H9 (cell line): ENCODE measurements at regions not wholly inside any gene's neighbourhood (a gene's known extent, or its start where the extent isn't known, plus 50 kb on each side); places are given as distances from the start of the nearest gene placed in this dataset.

Experiments
- DNase-seq: peaks from one replicate; pipeline ENCODE4 v3.0.0-alpha.2; 2017
- H2AFZ ChIP-seq: one replicate; pipeline ENCODE4 v1.6.1; 2013; ENCODE audit warnings: mild to moderate bottlenecking, low read length, control low read depth, moderate library complexity
- H2AK5ac ChIP-seq: 2 replicates; pipeline ENCODE4 v1.6.1; 2013; ENCODE audit warnings: low read length, control low read depth, mixed read lengths; ENCODE audit not compliant: insufficient read length
- H2BK120ac ChIP-seq: one replicate; pipeline ENCODE4 v1.6.1; 2013; ENCODE audit warnings: low read depth, mild to moderate bottlenecking, low read length, control low read depth, inconsistent platforms; ENCODE audit not compliant: poor library complexity, severe bottlenecking
- H2BK12ac ChIP-seq: 2 replicates; pipeline ENCODE4 v1.6.1; 2013; ENCODE audit warnings: low read length, control low read depth, mixed read lengths, low read depth; ENCODE audit not compliant: insufficient read length
- H2BK15ac ChIP-seq: 2 replicates; pipeline ENCODE4 v1.6.1; 2013; ENCODE audit warnings: low read depth, low read length, control low read depth
- H2BK20ac ChIP-seq: one replicate; pipeline ENCODE4 v1.6.1; 2013; ENCODE audit warnings: low read depth, mild to moderate bottlenecking, low read length, control low read depth, inconsistent platforms; ENCODE audit not compliant: poor library complexity, severe bottlenecking
- H2BK5ac ChIP-seq: 2 replicates; pipeline ENCODE4 v1.6.1; 2013; ENCODE audit warnings: low read length, control low read depth, mixed read lengths; ENCODE audit not compliant: insufficient read length
- H3K14ac ChIP-seq: 2 replicates; pipeline ENCODE4 v1.6.1; 2013; ENCODE audit warnings: low read length, control low read depth; ENCODE audit not compliant: insufficient read depth
- H3K18ac ChIP-seq: 2 replicates; pipeline ENCODE4 v1.6.1; 2013; ENCODE audit warnings: low read depth, mild to moderate bottlenecking, mixed read lengths, low read length, control low read depth; ENCODE audit not compliant: insufficient read length
- H3K23ac ChIP-seq: 2 replicates; pipeline ENCODE4 v1.6.1; 2013; ENCODE audit warnings: low read length, control low read depth, mixed read lengths, low read depth; ENCODE audit not compliant: insufficient read length
- H3K23me2 ChIP-seq: 2 replicates; pipeline ENCODE4 v1.6.1; 2013; ENCODE audit warnings: low read depth, mild to moderate bottlenecking, mixed read lengths, low read length, control low read depth; ENCODE audit not compliant: insufficient read length, poor library complexity, severe bottlenecking
- H3K27ac ChIP-seq: 2 replicates; pipeline ENCODE4 v1.5.1; 2013; ENCODE audit warnings: low read length, control low read depth, mixed read lengths, low read depth; ENCODE audit not compliant: insufficient read length
- H3K27me3 ChIP-seq: 2 replicates; pipeline ENCODE4 v1.6.1; 2013; ENCODE audit warnings: low read length, control low read depth, inconsistent platforms; ENCODE audit not compliant: insufficient read depth
- H3K4ac ChIP-seq: 2 replicates; pipeline ENCODE4 v1.6.1; 2013; ENCODE audit warnings: low read depth, mild to moderate bottlenecking, control low read depth, inconsistent platforms, low read length, moderate library complexity
- H3K4me1 ChIP-seq: 2 replicates; pipeline ENCODE4 v1.6.1; 2013; ENCODE audit warnings: low read length, control low read depth, inconsistent platforms; ENCODE audit not compliant: insufficient read depth
- H3K4me2 ChIP-seq: 2 replicates; pipeline ENCODE4 v1.6.1; 2013; ENCODE audit warnings: low read length, control low read depth, mixed read lengths; ENCODE audit not compliant: insufficient read length, insufficient read depth
- H3K56ac ChIP-seq: 2 replicates; pipeline ENCODE4 v1.6.1; 2013; ENCODE audit warnings: low read depth, mild to moderate bottlenecking, mixed read lengths, low read length, control low read depth; ENCODE audit not compliant: insufficient read length
- H3K79me1 ChIP-seq: 2 replicates; pipeline ENCODE4 v1.6.1; 2013; ENCODE audit warnings: low read depth, mild to moderate bottlenecking, moderate library complexity, low read length, control low read depth, inconsistent platforms; ENCODE audit not compliant: insufficient read depth, poor library complexity, severe bottlenecking
- H3K79me2 ChIP-seq: 2 replicates; pipeline ENCODE4 v1.6.1; 2013; ENCODE audit warnings: low read length, control low read depth, inconsistent platforms; ENCODE audit not compliant: insufficient read depth
- H3K9ac ChIP-seq: 2 replicates; pipeline ENCODE4 v1.6.1; 2013; ENCODE audit warnings: low read length, control low read depth, mixed read lengths; ENCODE audit not compliant: insufficient read length; ENCODE audit errors: extremely low read depth
- H3K9me3 ChIP-seq: one replicate; pipeline ENCODE4 v1.6.1; 2013; ENCODE audit warnings: low read depth, low read length, inconsistent platforms; ENCODE audit not compliant: control insufficient read depth
- H3T11ph ChIP-seq: one replicate; pipeline ENCODE4 v1.6.1; 2013; ENCODE audit warnings: mild to moderate bottlenecking, low read length, control low read depth, inconsistent platforms
- H4K20me1 ChIP-seq: one replicate; pipeline ENCODE4 v1.6.1; 2013; ENCODE audit not compliant: control insufficient read depth, insufficient read length, insufficient read depth
- H4K5ac ChIP-seq: 2 replicates; pipeline ENCODE4 v1.6.1; 2013; ENCODE audit warnings: low read depth, mild to moderate bottlenecking, mixed read lengths, low read length, control low read depth; ENCODE audit not compliant: insufficient read length
- H4K8ac ChIP-seq: replicated peaks from 2 replicates; pipeline ENCODE4 v1.6.1; 2013; ENCODE audit warnings: low read length, control low read depth, mixed read lengths, low read depth; ENCODE audit not compliant: insufficient read length
- H4K91ac ChIP-seq: 2 replicates; pipeline ENCODE4 v1.6.1; 2013; ENCODE audit warnings: low read depth, mild to moderate bottlenecking, moderate library complexity, mixed read lengths, low read length, control low read depth; ENCODE audit not compliant: insufficient read length
- H3K27ac Mint-ChIP-seq, 3 experiments: 2 replicates in 2 of 3; 3 replicates in 1 of 3; pipeline ENCODE4 v1.8.0; 2020 to 2021; ENCODE audit warnings: mixed read lengths in 3 of 3, mild to moderate bottlenecking in 1 of 3, moderate library complexity in 1 of 3
- H3K27me3 Mint-ChIP-seq: 2 replicates; pipeline ENCODE4 v1.8.0; 2021; ENCODE audit warnings: low read depth, mild to moderate bottlenecking, moderate library complexity, mixed read lengths
- H3K36me3 Mint-ChIP-seq, 3 experiments: 2 replicates in 2 of 3; 3 replicates in 1 of 3; pipeline ENCODE4 v1.8.0; 2020 to 2021; ENCODE audit warnings: low read depth in 3 of 3, mixed read lengths in 3 of 3; ENCODE audit not compliant: insufficient read depth in 1 of 3
- H3K4me1 Mint-ChIP-seq, 2 experiments: 2 replicates each; pipeline ENCODE4 v1.8.0; 2020; ENCODE audit warnings: mixed read lengths in 2 of 2
- H3K4me3 Mint-ChIP-seq, 2 experiments: 2 replicates in 1 of 2; 3 replicates in 1 of 2; pipeline ENCODE4 v1.8.0; 2020 to 2021; ENCODE audit warnings: mild to moderate bottlenecking in 2 of 2, mixed read lengths in 2 of 2, moderate library complexity in 1 of 2
- H3K9me3 Mint-ChIP-seq, 2 experiments: 2 replicates in 1 of 2; 3 replicates in 1 of 2; pipeline ENCODE4 v1.8.0; 2020; ENCODE audit warnings: mild to moderate bottlenecking in 2 of 2, mixed read lengths in 2 of 2, moderate library complexity in 1 of 2
- WGBS: extraction: QIAGEN DNeasy Blood & Tissue Kit; methylation state at CpG from one replicate; pipeline ENCODE4 v1.1.7; 2013; ENCODE audit warnings: missing lambda C conversion rate, low lambda C conversion rate, mixed read lengths; ENCODE audit not compliant: insufficient read length; ENCODE audit errors: extremely low coverage; 5-methylcytosine and 5-hydroxymethylcytosine counted together
- TF ChIP-seq, protein P1 (sequence below): fragments of 200-600 bp; sonication (generic); conservative IDR thresholded peaks from 3 replicates; pipeline ENCODE4 v1.8.0; 2021; ENCODE audit warnings: antibody characterized with exemption, mild to moderate bottlenecking

DNA sequence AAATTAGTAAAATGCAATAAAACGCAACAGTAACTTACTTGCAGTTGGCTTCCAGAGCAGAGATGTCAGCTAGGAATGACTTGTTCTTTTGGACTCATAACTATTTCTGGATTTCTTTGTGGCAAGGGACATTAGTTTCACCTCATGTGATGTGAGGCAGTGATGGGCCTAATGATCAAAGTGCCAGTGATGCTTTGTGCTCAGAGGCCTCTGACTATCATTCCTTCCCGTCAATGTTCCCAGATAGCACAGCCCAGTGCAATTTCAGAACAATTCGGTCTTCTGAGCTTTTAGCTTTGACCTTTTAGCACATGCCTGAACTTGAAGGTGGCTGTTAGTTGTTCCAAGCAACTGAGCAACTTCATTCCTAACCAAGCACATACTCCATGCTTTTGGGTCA is 596.8 kb downstream of the TFAP2B start:
- H2BK20ac ChIP-seq: no peak overlapping the region
- H2AFZ ChIP-seq: no peak overlapping the region
- H3K27ac ChIP-seq: no peak overlapping the region
- no peak overlapping the region for H4K91ac ChIP-seq
- Mint-ChIP-seq H3K4me1 (no peaks in the 10 kb centered on the region), H3K36me3 (no peaks in the 10 kb centered on the region), H3K9me3 (no peaks in the 10 kb centered on the region; a peak in 1 of 5 replicates), H3K27ac (no peak overlapping the region), H3K27me3 (no peaks in the 10 kb centered on the region), H3K4me3 (no peak overlapping the region)
- H3K9me3 ChIP-seq: no peaks in the 10 kb centered on the region
- no peak overlapping the region for H3K56ac ChIP-seq
- H4K20me1 ChIP-seq: no peaks in the 10 kb centered on the region
- no peak overlapping the region for H3K23ac ChIP-seq
- no peaks in the 10 kb centered on the region for H3K27me3 ChIP-seq
- H2AK5ac ChIP-seq: no peak overlapping the region
- TF ChIP-seq, protein P1, sequence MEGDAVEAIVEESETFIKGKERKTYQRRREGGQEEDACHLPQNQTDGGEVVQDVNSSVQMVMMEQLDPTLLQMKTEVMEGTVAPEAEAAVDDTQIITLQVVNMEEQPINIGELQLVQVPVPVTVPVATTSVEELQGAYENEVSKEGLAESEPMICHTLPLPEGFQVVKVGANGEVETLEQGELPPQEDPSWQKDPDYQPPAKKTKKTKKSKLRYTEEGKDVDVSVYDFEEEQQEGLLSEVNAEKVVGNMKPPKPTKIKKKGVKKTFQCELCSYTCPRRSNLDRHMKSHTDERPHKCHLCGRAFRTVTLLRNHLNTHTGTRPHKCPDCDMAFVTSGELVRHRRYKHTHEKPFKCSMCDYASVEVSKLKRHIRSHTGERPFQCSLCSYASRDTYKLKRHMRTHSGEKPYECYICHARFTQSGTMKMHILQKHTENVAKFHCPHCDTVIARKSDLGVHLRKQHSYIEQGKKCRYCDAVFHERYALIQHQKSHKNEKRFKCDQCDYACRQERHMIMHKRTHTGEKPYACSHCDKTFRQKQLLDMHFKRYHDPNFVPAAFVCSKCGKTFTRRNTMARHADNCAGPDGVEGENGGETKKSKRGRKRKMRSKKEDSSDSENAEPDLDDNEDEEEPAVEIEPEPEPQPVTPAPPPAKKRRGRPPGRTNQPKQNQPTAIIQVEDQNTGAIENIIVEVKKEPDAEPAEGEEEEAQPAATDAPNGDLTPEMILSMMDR: no peak
- no peaks in the 10 kb centered on the region for H3K23me2 ChIP-seq
- no peak overlapping the region for H3K4ac ChIP-seq
- no peak overlapping the region for H4K8ac ChIP-seq
- H3K4me2 ChIP-seq: no peak overlapping the region
- WGBS: no CpG with 5 or more reads among the region's 3 CpGs
- no peak overlapping the region for H3K18ac ChIP-seq
- H3K79me1 ChIP-seq: no peaks in the 10 kb centered on the region
- H2BK120ac ChIP-seq: no peak overlapping the region
- no peak overlapping the region for H2BK5ac ChIP-seq
- H3K79me2 ChIP-seq: no peaks in the 10 kb centered on the region
- no peak overlapping the region for H3T11ph ChIP-seq
- H3K4me1 ChIP-seq: no peaks in the 10 kb centered on the region
- H4K5ac ChIP-seq: no peak overlapping the region
- H2BK12ac ChIP-seq: no peak overlapping the region
- H3K9ac ChIP-seq: no peak overlapping the region
- H2BK15ac ChIP-seq: no peak overlapping the region
- H3K14ac ChIP-seq: no peak overlapping the region
- no peak for DNase-seq
